Hematopoietic multipotent progenitor cell treated with erythropoietin and hydrocortisone succinate and interleukin-3 and kit ligand, for 17 days (in vitro differentiated cells): ENCODE measurements at regions not wholly inside any gene's neighbourhood (a gene's known extent, or its start where the extent isn't known, plus 50 kb on each side); places are given as distances from the start of the nearest gene placed in this dataset.

Experiments
- DNase-seq: peaks from one replicate; pipeline ENCODE4 v3.0.0-alpha.2; 2015; ENCODE audit warnings: low spot score

DNA sequence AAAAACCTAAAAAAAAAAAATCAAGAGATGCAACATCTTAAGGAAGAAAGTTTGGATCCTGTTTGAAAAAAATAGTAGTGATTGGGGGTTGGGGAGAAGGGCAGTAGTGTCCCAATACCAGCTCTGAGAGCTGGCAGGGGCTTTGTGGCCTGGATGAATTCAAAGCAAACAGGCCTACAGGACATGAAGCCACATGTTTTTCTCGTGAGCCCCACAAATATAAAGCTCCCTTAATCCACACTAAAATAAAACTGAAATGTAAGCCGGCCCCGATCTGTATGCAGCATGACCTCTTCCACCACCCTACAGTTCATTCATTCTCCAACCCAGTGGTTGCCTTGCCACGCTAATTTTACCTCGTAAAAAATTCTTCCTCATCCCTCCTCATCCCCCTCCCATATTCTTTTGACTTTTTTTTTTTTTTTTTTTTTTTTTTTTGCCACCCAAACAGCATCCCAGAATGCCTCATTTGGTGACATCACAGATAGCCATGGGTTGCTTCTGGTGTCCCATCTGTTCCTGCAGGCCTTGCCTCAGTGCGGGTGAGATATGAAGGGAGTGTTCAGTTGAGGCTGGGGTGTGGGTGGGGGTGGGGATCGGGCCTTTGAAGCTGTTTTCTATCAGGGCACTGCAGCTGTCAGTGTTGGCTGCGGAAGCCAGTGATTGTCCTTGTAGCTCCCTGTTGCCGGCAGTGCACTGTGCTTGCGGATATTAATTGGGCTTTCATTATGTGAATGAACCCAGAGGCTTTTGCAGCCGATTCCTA, 81.6 kb upstream of the NFIB start:
- DNase-seq: peak; percentile 82

DNA sequence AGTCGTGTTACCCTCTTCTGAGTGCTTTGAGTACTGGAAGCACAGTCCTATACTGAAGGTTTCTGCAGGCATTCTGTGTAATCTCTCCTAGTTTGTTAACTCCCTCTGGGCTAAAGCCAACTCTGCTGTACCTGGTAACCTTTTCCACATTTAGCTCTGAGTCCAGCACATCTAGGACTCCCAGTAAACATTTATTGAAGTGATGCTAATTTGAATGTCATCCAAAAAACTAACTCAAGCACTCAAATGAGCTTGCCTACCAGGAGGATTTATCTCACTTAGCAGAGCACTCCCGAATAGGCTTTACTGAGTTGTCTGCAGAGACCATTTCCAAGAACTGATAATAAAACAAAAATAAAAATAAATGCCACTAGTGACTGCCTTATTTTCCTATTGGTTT, 79.5 kb upstream of the NFIB start:
- peak; percentile 65 for DNase-seq

DNA sequence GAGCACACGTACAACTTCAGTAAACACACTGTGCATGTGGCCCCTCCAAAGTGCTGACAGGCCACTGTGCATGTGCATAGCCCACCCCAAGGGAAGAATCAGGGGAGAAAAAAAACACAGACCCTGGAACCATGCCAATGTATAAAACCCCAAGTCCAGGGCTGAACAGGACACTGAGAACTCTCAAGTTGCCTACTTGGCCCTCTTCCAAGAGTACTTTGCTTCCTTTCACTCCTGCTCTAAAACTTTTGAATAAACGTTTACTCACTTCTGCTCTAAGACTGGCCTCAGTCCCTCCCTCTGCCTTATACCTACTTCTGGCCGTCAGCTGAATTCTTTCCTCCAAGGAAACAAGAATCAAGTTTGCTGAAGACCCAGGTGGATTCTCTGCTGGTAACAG, 77.7 kb upstream of the NFIB start:
- peak; percentile 59 for DNase-seq

DNA sequence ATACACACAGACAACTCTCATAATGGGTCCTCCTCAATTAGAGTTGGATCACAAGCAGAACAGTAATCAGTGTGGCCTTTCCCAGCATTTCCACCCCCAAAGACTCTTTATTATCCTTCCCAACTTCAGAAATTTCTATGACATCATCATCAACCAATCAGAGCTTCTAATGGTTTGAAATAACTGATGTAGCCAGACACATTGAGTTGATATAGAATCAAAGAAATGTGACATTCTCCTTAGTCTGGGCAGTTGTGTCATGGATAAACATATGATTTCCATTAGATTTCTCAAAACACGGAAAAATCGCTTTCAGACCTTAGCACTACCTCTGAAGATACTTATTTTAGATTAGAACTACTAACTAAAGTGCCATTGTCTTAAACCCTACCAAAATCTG, 75.7 kb upstream of the NFIB start:
- DNase-seq: no peak

DNA sequence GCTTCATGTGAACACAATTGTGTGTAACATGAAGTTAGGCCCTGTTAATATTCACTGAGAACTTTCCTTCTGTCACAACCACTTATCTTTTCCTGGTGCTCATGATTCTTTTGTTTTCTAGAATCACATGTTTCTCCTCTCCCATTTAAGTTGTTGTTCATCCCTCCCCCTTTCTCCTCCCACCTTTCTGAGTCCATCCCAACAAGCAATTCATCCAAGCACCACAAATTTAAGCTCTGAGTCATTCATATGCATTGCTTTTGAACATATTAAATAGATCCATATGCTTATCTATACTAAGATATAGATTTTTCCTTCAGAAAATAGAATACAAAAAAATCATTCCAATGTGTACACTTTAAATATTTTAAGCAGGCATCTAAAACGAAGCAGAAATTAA, 75.2 kb upstream of the NFIB start:
- no peak for DNase-seq

DNA sequence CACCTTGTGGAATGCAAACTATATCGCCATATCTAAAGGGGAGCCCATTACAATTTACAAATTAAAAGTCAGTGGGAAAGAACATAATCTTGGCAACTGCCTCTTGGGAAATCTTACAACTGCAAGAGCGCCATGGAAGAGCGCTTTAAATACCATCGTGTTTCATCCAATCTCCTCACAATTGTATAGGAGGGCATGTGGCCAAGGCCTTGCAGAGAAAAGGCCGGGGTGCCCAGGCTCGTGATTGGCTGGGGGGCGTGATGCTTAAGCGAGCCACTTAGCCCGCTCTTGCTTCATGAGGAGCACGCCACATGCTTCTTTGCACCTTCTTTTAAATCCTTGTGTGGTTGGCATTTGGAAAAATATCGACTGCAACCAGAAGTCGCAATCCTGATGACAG, 69.8 kb upstream of the NFIB start:
- no peak for DNase-seq

DNA sequence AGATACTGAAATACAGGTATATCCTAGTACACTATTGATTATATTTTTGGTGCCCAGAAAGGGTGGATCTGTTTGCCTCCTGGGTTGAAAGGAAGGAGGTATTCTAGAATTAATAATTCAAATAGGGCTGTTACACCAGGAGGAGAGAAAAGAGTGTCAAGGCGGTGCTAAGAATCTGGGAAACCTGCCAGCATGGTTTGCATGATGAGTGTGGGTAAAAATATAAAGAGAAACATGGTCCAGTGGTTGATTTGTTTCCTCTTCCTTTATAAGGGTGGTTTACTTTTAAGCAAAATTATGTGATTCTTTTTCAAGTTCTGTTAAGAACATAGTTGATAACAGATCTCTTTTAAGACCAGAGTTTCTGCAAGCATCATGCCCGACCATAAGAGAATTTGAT, 69.4 kb upstream of the NFIB start:
- peak; percentile 44 for DNase-seq

DNA sequence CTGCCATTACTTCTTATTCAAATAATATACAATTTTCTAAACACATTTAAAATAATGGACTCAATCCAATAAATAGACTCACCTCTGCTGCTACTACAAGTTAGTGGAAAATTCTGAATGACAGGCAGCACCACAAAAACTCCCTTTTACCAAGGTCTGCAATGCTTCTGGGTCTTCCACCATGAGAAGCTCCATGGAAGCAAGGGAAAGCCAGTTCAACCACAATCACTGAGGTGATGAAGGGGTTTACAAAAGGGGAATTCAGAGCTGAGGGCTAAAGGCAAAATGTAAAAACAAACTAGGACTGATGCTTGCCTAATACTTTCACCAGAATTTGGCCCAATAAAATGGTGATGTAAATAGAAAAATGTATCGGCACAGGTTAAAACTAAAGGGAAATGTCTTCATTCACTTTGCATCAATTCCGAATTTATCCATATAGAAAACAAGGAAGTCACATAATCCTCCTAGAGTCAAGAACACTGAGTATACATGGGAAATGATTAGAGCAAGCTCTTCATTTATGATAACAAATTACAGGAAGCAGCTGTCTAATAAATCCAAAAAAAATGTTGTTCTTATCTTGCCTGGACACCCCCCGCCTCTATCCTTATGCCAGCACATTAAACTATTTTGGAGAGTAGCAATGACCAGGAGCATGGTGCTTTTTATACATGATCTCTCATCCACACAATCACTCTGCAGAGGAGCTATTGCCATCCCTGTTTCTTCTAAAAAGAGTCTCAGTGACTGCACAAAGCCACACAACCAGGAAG, 66.3 kb upstream of the NFIB start:
- DNase-seq: no peak

DNA sequence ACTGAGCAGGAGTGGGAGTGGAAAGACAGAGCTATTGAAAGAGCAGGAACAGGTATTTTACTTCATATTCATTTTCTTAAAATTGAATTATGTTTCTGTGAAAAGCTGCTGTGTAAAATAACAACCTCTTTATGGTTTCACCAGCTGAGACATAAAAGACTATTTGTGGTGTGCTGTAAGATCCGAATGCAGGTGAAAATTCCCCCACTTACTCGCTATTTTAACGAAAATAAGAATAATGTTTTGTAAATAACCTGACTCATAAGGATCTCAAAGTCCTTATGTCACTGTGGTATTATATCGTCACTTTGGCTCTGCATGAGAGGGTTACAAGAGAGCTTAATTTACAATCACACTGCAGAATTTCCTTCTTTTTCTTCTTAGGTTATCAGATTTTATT, 65.3 kb upstream of the NFIB start:
- no peak for DNase-seq

DNA sequence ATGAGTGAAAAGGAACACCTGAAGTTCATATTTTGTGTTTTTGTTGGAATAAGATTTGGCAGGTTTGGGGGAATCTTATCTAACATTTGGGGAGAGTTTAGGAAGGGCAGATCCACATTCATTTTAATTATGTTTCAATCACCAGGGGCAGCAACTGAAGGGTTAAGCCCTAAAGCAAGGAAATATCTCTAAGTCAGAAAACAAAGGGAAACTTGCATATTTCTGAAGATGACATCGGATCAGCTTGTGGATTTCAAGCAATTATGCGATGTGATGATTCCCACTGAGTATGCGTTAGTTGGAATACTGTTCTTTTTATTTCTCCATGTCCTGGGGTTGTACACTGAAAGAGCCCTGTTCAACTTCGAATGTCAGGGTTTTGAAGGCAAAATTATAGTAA, 59.8 kb upstream of the NFIB start:
- DNase-seq: no peak

DNA sequence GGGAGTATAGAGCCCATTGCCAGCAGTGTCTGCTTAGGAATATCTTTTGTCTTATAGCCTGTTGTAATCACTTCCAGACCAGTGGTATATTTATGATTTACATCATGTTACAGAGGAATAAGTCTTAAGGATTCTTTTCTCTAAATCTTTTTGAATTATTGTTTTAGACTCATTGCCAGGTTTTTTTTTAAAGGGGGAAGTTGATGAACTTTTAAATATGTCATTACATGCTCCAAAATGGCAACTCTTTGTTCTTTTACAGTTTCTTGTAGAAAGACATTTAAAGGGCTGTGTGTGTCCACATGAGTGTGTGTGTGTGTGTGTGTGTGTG, 59.4 kb upstream of the NFIB start:
- no peak for DNase-seq

DNA sequence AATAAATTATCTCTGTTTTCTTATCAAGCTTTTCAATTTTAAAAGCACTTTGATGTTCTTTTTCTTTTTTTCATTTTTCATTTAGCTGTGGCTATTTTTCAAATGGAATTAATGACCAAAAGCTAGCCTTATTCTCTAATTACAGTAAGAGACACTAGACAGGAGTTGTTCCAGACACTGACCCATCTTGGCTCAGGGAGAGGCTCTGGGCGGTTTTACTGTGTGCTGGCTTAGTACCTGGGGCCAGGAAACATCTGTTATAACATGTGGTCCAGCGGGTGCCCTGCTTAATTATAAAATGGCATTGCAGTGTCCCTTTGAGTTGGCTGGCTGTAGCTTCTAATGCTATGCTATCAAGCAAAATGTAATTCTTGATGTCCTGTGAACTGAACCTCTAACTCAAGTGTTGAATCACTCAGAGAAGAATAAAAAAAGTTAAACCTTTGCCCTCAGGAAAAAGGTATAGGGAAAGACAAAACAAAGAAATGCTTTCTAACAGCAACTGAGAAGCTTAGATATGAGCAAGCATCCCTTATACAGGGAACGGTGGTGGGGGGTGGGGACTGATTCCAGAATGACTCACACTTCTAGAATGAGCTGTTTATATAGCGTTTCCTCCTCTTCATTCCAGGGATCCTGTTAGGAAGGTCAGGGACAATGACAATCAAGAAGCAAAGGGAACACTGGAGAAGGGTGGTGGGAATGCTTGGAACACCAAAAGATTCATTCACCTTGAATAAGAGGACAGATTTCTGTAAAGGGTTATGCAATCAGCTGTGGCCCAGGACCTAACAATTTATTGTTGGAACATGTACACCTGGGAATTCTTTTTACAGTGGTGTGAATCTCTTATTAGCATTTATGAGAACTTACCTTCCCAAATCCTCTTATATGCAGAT, 58.7 kb upstream of the NFIB start:
- no peak for DNase-seq

DNA sequence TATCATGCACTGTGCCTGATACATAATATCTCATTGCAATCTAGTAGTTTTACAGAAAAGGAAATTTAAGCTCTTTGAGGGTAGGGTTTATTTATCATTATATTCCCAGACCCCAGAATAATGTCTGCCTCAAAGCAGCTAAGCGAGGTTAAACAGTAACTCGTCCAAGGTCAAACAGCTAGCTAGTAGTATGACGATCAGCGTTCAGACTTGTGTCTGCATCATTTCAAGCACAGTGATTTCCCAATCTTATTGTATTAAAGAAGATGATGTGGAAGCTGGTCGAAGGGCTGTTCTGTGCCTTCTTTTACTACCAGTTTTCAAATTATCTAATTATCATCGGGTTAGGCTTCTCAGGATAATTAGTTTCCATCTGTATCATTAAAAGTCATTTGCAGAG, 55.1 kb upstream of the NFIB start:
- no peak for DNase-seq

DNA sequence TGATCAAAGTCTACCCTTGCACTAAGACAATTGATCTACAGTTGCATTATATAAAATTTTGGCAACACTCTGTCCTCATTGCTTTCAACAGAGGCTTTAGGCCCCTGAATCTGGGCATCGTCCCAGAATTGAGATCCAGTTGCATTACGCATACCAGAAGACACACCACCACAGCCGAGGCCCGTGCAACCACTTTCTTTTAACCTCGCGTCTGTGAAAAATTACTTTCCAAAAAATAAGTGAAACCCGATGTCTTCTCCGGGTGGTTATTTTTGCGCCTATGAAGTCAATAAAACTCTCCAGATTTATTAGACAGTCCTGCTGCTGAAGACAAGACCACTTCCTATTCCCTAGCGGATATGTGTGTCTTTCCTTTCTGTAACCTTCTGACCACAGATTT, 52.1 kb upstream of the NFIB start:
- DNase-seq: no peak

DNA sequence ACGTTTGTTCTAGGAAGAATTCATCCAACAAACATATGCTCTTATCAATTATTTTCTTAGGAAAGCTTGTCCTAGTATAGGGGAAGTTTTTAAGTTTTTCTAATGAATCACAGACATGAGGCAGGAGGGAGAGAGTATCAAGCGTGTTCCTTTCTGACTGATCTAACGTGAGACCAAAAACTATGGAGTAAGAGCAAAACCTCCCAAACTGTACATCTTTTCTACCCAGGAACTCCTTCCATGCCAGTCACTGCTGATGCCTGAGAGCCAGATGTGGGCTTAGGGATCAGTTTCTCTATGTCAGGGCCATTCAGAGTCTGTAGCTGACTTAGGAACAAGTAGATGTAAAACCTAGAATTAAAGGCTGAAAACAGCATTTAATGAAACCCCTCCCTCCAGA, 51.7 kb upstream of the NFIB start:
- DNase-seq: no peak
